ENCODE measurements at regions not wholly inside any gene's neighbourhood (a gene's known extent, or its start where the extent isn't known, plus 50 kb on each side); places are given as distances from the start of the nearest gene placed in this dataset.
"Not testable (repeated sequence)": the region's sequence is repeated elsewhere in the genome, so short reads cannot be mapped to it uniquely, and the experiment has no call there.

- Mint-ChIP-seq H3K4me1 (ENCODE audit: unreplicated experiment) (peaks cover 19% of the 10 kb centered on the region), H3K36me3 (no peaks in the 10 kb centered on the region), H3K4me3 (no peak overlapping the region), H3K27me3 (no peaks in the 10 kb centered on the region), H3K27ac (no peak overlapping the region), H3K9me3 (no peaks in the 10 kb centered on the region)
- no peak for DNase-seq (ENCODE audit: extremely low spot score, unreplicated experiment)
- TF ChIP-seq, protein P1, sequence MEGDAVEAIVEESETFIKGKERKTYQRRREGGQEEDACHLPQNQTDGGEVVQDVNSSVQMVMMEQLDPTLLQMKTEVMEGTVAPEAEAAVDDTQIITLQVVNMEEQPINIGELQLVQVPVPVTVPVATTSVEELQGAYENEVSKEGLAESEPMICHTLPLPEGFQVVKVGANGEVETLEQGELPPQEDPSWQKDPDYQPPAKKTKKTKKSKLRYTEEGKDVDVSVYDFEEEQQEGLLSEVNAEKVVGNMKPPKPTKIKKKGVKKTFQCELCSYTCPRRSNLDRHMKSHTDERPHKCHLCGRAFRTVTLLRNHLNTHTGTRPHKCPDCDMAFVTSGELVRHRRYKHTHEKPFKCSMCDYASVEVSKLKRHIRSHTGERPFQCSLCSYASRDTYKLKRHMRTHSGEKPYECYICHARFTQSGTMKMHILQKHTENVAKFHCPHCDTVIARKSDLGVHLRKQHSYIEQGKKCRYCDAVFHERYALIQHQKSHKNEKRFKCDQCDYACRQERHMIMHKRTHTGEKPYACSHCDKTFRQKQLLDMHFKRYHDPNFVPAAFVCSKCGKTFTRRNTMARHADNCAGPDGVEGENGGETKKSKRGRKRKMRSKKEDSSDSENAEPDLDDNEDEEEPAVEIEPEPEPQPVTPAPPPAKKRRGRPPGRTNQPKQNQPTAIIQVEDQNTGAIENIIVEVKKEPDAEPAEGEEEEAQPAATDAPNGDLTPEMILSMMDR (conservative IDR thresholded peaks at IDR 0.05) = no peak
Measured at GRCh38 chr7:114151777-114152176, 233.0 kb upstream of the PPP1R3A start.

DNA sequence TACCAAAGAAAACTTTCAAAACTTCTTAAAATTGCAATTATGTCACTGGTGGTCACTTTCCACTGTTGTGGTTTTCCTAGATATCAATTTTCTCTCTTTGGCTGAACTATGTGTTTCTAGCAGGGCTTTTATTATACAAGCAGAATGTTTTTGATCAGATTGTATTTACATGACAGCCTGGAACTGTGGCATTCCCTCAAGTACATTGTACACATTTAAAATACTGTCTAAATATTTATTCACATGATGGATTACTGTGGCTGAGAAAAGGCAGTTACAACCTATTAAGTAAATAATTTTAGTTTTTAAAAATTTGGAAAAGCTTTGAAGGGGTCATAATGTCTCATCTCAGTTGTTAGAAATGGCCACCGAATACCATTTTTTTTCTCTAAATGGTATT is 231.9 kb upstream of the PPP1R3A start:
- no peaks in the 10 kb centered on the region for H3K9me3 Mint-ChIP-seq

DNA sequence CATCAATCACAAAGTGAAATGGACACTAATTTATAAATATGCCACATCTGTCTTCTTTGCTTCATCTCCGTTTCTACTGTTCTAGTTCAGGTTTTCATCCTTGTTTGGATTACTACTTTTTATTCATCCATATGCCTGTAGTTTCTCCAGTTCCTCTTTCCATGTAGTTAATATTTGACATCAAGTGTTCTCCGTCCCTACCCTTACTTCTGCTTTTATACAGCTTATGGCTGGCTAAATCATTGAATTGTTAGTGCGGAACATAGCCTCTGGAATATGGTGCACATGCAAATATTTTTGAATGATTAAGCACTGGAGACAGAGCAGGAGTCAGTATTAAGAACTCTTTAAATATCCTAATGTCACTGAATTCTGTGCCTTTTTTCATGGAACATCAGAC is 230.0 kb upstream of the PPP1R3A start:
- Mint-ChIP-seq H3K27ac (no peak overlapping the region), H3K9me3 (no peaks in the 10 kb centered on the region), H3K36me3 (no peaks in the 10 kb centered on the region), H3K27me3 (no peaks in the 10 kb centered on the region), H3K4me1 (ENCODE audit: unreplicated experiment) (peaks cover 8% of the 10 kb centered on the region), H3K4me3 (no peak overlapping the region)
- DNase-seq (ENCODE audit: extremely low spot score, unreplicated experiment) = no peak
- TF ChIP-seq, protein P1 (conservative IDR thresholded peaks at IDR 0.05) = no peak

More for the DNA sequence above, 231.9 kb upstream of the PPP1R3A start:
- H3K27ac Mint-ChIP-seq = no peak overlapping the region
- H3K36me3 Mint-ChIP-seq = no peaks in the 10 kb centered on the region
- no peak overlapping the region for H3K4me3 Mint-ChIP-seq
- no peaks in the 10 kb centered on the region for H3K27me3 Mint-ChIP-seq
- H3K4me1 Mint-ChIP-seq (ENCODE audit: unreplicated experiment) = peaks cover 16% of the 10 kb centered on the region
- no peak for DNase-seq (ENCODE audit: extremely low spot score, unreplicated experiment)
- TF ChIP-seq, protein P1 (conservative IDR thresholded peaks at IDR 0.05) = no peak

DNA sequence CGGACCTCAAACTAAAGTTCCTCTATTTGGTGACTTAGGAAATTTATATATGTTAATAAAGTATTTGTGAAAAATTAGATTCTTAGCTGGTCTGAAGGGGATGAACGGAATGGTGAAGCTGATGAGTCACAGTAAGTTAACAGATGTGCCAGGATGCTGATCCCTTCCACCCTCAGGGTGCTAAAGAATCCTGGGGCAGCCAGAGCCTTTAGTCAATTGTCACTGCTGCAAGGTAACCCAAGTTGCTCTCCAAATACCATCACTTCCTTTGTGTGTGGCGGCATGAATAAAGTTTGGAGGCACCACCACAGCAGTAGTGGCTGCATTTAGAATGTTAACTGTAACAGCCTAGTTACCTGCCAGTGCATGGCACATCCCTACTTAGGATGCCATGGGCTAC is 222.6 kb upstream of the PPP1R3A start:
- DNase-seq (ENCODE audit: extremely low spot score, unreplicated experiment) = no peak
- no peaks in the 10 kb centered on the region for H3K4me1 Mint-ChIP-seq (ENCODE audit: unreplicated experiment)
- H3K27me3 Mint-ChIP-seq = no peaks in the 10 kb centered on the region
- no peak overlapping the region for H3K4me3 Mint-ChIP-seq
- no peaks in the 10 kb centered on the region for H3K36me3 Mint-ChIP-seq
- no peak overlapping the region for H3K27ac Mint-ChIP-seq
- TF ChIP-seq, protein P1 (conservative IDR thresholded peaks at IDR 0.05) = no peak
- no peaks in the 10 kb centered on the region for H3K9me3 Mint-ChIP-seq

GRCh38 chr7:114140561-114140960 is 221.8 kb upstream of the PPP1R3A start:
- Mint-ChIP-seq H3K27me3 (no peaks in the 10 kb centered on the region), H3K4me3 (no peak overlapping the region), H3K36me3 (no peaks in the 10 kb centered on the region), H3K9me3 (no peaks in the 10 kb centered on the region), H3K27ac (no peak overlapping the region), H3K4me1 (ENCODE audit: unreplicated experiment) (no peaks in the 10 kb centered on the region)
- DNase-seq (ENCODE audit: extremely low spot score, unreplicated experiment) = no peak
- TF ChIP-seq, protein P1 (conservative IDR thresholded peaks at IDR 0.05) = no peak

DNA sequence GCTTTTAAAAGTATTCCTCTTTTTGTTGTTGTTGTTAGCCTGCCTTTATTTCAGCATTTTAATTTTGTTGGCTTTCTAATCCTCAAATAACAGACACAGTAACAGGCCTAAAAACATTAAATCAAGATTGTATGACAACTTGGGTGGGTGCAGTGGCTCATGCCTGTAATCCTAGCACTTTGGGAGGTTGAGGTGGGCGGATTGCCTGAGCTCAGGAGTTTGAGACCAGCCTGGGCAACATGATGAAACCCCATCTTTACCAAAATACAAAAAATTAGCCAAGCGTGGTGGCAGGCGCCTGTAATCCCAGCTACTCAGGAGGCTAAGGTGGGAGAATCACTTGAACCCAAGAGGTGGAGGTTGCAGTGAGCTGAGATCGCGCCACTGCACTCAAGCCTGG is 220.9 kb upstream of the PPP1R3A start:
- not testable (repeated sequence) for H3K27me3 Mint-ChIP-seq; H3K9me3 Mint-ChIP-seq; H3K36me3 Mint-ChIP-seq; DNase-seq (ENCODE audit: extremely low spot score, unreplicated experiment); H3K4me1 Mint-ChIP-seq (ENCODE audit: unreplicated experiment); H3K27ac Mint-ChIP-seq; H3K4me3 Mint-ChIP-seq

Data from type B pancreatic cell (in vitro differentiated cells).